ENCODE measurements at regions not wholly inside any gene's neighbourhood (a gene's known extent, or its start where the extent isn't known, plus 50 kb on each side); places are given as distances from the start of the nearest gene placed in this dataset.

DNA sequence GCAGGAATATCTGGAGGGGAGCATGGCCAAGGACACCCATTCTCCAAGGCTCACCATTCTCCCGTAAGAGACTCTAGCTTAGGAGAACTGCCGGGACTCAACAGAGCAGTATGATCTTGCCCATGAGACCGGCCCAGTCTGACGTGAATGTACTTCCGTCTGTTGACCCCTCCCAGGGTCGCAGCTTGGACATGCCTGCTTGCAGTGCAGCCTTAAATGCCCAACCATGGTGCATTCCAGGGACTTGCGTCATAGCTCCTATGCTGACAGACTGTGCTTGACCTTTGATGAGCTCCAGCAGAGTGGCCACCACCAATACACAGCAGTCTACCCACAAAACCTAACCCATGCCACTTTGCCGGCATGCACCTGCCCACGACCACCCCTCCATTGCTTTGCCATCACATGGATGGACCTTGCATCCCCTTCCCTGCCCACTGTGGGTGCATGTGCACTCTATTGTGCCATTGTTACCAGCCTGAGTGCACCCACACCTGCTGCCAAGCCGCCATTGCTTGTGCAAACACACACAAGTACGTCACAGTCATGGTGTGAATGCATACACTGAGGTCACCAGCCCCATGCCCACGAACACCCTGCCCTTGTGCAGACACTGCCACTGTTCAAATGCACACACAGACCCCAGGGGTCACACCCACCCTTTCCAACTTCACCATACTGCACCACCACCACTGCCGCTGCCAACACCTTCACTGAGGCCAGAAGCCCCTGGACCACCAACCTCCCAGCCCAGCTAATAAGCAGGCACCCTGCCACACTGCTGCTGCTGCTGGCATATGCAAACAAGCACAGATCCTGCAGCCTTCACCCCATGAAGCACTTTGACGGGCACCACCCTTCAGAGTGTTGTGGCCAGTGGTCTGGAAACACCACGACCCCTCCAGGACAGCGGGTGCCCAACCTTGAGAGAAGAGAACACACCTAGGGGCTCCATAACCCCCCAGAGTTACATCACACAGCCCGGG, 1141.3 kb downstream of the BRINP3 start:
- WGBS, 5 donors, result 82 to 90% (median 84%) methylated on average over 16 to 17 of the region's 17 CpGs
- no peaks in the 10 kb centered on the region for H3K4me1 ChIP-seq
- TF ChIP-seq CTCF (IDR thresholded peaks at IDR 0.05 in 8 of 11, conservative IDR thresholded peaks at IDR 0.05 in 3 of 11) (no peak), POLR2AphosphoS5 (IDR thresholded peaks at IDR 0.05) (no peak), POLR2A (IDR thresholded peaks at IDR 0.05) (no peak)
- H3K4me3 ChIP-seq, result no peak overlapping the region
- no peaks in the 10 kb centered on the region for H3K27me3 ChIP-seq (replicated peaks in 1 of 7)
- intact Hi-C loops (cut with DNase I; ENCODE audit: low total_unique reads), result no loop called here
- H3K9me3 ChIP-seq, result peaks cover 0 to 23% (median 3%) of the 10 kb centered on the region in 8 donors
- H3K36me3 ChIP-seq, result no peaks in the 10 kb centered on the region
- H3K27ac ChIP-seq, result no peak overlapping the region
- DNase-seq, result peak; percentile 70

GRCh38 chr1:189349607-189350006, 1128.1 kb downstream of the BRINP3 start:
- Histone ChIP-seq H3K36me3 (no peaks in the 10 kb centered on the region), H3K4me3 (no peak overlapping the region), H3K27me3 (replicated peaks in 1 of 7) (no peaks in the 10 kb centered on the region), H3K9me3 (no peaks in the 10 kb centered on the region), H3K27ac (no peak overlapping the region), H3K4me1 (no peaks in the 10 kb centered on the region)
- DNase-seq, result no peak
- intact Hi-C loops (cut with DNase I; ENCODE audit: low total_unique reads), result no loop called here
- WGBS, 5 donors, result 68 to 76% (median 73%) methylated on average over 4 of the region's 4 CpGs
- TF ChIP-seq POLR2A (IDR thresholded peaks at IDR 0.05), result no peak

DNA sequence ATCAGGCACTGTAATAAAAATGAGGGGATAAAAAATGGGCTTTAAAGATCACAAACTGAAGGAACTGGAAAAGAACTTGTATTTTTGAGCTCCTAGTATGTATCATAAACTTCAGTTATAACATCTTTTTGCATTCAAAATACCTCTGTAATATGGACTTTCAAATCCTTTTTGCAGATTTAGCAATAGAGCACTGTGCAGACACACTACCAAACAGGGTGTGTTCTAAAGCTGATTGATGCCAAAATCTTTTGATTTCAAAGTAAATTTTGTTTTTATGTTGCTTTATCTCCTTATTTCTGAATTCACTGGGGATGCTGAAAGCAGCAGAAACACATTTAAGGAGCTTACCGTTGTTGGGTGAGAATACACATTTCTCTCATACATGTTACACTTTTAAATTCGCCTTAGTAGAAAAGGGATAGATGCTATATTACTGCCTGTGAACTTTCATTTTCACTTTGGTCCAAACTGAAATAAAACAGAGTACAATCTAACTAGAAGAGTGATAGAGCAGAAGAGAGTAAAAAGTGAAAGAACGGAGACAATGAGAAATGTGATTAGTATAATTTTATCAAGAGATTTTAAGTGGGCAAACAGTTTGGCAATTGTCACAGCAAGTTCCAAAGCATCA, 1126.6 kb downstream of the BRINP3 start:
- intact Hi-C loops (cut with DNase I; ENCODE audit: low total_unique reads), result no loop called here
- Histone ChIP-seq H3K9me3 (no peaks in the 10 kb centered on the region), H3K27ac (no peak overlapping the region), H3K27me3 (replicated peaks in 1 of 7) (no peaks in the 10 kb centered on the region), H3K36me3 (no peaks in the 10 kb centered on the region), H3K4me1 (no peaks in the 10 kb centered on the region), H3K4me3 (peak overlapping the region in 2 of 8 donors; percentile 14 to 28)
- 51 to 82% (median 60%) methylated on average over 3 of the region's 3 CpGs for WGBS, 5 donors
- no peak for DNase-seq
- TF ChIP-seq POLR2AphosphoS5 (IDR thresholded peaks at IDR 0.05) (no peak), CTCF (IDR thresholded peaks at IDR 0.05 in 8 of 11, conservative IDR thresholded peaks at IDR 0.05 in 3 of 11) (no peak), POLR2A (IDR thresholded peaks at IDR 0.05) (no peak)

GRCh38 chr1:189351960-189352359, 1125.7 kb downstream of the BRINP3 start:
- Histone ChIP-seq H3K9me3 (no peaks in the 10 kb centered on the region), H3K4me1 (no peaks in the 10 kb centered on the region), H3K4me3 (no peak overlapping the region), H3K27ac (no peak overlapping the region), H3K27me3 (replicated peaks in 1 of 7) (no peaks in the 10 kb centered on the region), H3K36me3 (no peaks in the 10 kb centered on the region)
- no peak for TF ChIP-seq CTCF (IDR thresholded peaks at IDR 0.05 in 8 of 11, conservative IDR thresholded peaks at IDR 0.05 in 3 of 11)
- no peak for TF ChIP-seq POLR2A (IDR thresholded peaks at IDR 0.05)
- no peak for TF ChIP-seq POLR2AphosphoS5 (IDR thresholded peaks at IDR 0.05)
- 0 to 68% (median 25%) methylated on average over 1 of the region's 1 CpG for WGBS, 5 donors
- intact Hi-C loops (cut with DNase I; ENCODE audit: low total_unique reads), result no loop called here
- no peak for DNase-seq
